KOPT-K1 (cell line): ENCODE measurements at regions not wholly inside any gene's neighbourhood (a gene's known extent, or its start where the extent isn't known, plus 50 kb on each side); places are given as distances from the start of the nearest gene placed in this dataset.

Experiments
- H3K27ac ChIP-seq: fragments of 200-600 bp; sonication (generic); 2 replicates; pipeline ENCODE4 v1.5.1; 2016; ENCODE audit warnings: antibody characterized with exemption, mild to moderate bottlenecking, low read depth, low read length; ENCODE audit not compliant: poor library complexity, severe bottlenecking
- H3K36me3 ChIP-seq: fragments of 200-600 bp; sonication (generic); 2 replicates; pipeline ENCODE4 v1.5.1; 2017; ENCODE audit warnings: antibody characterized with exemption, mild to moderate bottlenecking, low read length, moderate library complexity; ENCODE audit not compliant: insufficient read depth
- H3K9me3 ChIP-seq: fragments of 200-600 bp; sonication (generic); 2 replicates; pipeline ENCODE4 v1.5.1; 2017; ENCODE audit warnings: antibody characterized with exemption, low read length, mild to moderate bottlenecking; ENCODE audit not compliant: insufficient read depth, poor library complexity, severe bottlenecking

DNA sequence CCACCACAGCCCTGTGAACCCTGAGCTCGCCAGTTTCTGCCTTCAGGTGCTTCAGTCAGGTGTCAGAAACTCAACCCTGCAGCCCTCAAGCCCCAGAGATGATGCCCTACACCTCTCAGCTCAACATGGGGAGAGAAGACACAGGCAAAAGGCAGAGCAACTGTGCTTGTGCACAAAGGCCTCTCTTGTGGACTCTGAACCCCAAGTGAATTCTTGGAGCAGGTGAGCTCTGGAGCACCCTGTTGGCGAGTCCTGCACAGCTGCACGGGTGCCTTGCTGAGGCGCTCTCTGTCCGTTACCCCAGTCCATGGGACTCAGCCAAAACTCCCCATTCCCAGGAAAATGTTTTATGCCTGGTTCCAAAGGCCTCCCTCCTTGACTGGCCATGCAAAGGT lies 197.0 kb downstream of the KLF13 start:
- Histone ChIP-seq H3K9me3 (no peaks in the 10 kb centered on the region), H3K27ac (no peak overlapping the region), H3K36me3 (no peaks in the 10 kb centered on the region)

DNA sequence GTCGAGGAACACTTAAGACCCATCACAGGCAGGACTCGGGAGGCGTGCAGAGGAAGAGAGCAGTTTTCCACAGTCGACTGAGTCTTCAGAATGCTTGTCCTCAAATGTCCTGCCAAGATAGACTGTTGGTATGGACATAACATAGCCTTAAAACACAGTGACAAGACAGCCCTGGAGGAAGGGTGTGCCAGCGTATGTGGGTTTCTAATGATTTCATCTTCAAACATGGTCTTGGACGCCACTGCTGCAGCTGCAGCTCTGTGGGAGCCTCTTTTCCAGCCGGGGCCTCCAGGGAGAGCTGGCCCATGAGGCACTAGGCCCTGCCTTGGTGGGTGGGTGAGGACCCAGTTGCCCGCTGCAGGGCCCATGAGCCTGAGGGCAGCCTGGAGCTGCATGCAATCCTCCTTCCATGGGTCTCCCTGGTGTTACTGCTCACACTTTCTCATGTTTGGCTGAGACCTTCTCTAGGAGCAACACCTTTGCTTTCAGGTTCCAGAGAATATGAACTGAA lies 198.6 kb downstream of the KLF13 start:
- no peaks in the 10 kb centered on the region for H3K9me3 ChIP-seq
- H3K27ac ChIP-seq = no peak overlapping the region
- H3K36me3 ChIP-seq = no peaks in the 10 kb centered on the region

- H3K36me3 ChIP-seq = no peaks in the 10 kb centered on the region
These were observed 199.5 kb downstream of the KLF13 start for GRCh38 chr15:31525988-31526665.

GRCh38 chr15:31526916-31527690 lies 200.5 kb downstream of the KLF13 start:
- no peak overlapping the region for H3K27ac ChIP-seq
- H3K36me3 ChIP-seq = no peaks in the 10 kb centered on the region

More at GRCh38 chr15:31525988-31526665, 199.5 kb downstream of the KLF13 start:
- Histone ChIP-seq H3K9me3 (no peaks in the 10 kb centered on the region), H3K27ac (no peak overlapping the region)

DNA sequence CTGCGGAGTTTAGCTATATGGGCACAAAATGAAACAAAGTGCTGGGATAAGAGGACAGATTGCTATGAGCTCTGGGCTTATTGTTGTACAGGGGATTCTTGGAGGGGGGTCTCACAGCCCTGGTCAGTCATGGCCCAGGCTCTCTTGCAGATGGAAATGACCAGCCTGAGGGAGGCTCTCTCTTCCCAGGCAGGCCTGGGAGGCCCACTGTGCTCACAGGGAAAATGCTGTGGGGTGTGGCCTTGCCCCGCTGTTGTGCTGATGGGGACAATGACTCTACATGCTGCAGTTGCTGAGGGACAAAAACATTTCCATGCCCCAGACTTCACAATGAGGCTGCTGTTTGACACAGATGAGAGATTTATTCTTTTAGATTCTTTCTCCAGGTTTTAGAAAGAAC lies 202.2 kb downstream of the KLF13 start:
- Histone ChIP-seq H3K9me3 (no peaks in the 10 kb centered on the region), H3K27ac (no peak overlapping the region), H3K36me3 (no peaks in the 10 kb centered on the region)

More at GRCh38 chr15:31526916-31527690, 200.5 kb downstream of the KLF13 start:
- no peaks in the 10 kb centered on the region for H3K9me3 ChIP-seq

DNA sequence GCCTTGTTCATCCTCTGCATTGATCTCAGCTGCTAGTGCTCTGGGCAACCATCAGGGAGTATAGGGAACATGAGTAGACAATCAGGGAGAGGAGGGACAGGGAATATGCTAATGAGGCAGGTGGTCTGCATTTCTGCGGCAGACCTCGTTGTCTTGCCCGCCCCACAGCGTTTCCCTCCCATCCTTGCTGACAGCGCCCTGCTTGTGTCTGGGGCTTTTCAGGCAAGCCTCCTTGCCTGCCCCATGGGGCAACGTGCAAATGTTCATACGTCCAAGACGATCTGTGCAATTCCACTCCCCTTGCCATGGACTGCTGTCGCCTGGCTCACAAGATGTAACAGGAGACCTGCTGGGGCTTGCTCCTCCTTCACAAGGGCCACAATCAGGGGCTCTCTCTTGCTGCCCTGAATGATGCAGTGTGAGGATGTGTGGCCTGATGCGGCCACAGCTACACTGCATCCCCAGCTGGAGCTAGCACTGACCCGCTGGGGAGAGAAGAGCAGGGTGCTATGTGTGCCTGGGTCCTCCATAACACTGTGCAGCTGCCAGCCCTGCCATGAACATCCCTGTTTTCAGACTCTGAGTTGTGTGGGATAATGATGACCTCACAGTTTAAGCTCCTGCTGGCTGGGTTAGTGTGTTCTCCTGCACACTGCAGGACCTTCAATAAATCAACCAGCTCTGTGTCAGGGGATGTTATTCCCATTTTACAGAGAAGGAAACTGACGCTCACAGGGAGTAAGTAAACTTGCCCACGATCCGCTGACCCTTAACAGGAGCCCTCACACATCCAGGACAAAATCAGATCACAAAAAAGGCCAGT lies 211.3 kb downstream of the KLF13 start:
- Histone ChIP-seq H3K36me3 (no peaks in the 10 kb centered on the region), H3K27ac (no peak overlapping the region), H3K9me3 (no peaks in the 10 kb centered on the region)

- no peaks in the 10 kb centered on the region for H3K9me3 ChIP-seq
- H3K36me3 ChIP-seq = no peaks in the 10 kb centered on the region
- no peak overlapping the region for H3K27ac ChIP-seq
These were observed 214.0 kb downstream of the KLF13 start for GRCh38 chr15:31540633-31541032.

- Histone ChIP-seq H3K36me3 (no peaks in the 10 kb centered on the region), H3K27ac (no peak overlapping the region), H3K9me3 (no peaks in the 10 kb centered on the region)
These were observed 217.7 kb downstream of the KLF13 start for GRCh38 chr15:31544361-31544760.

GRCh38 chr15:31545257-31545656 lies 218.6 kb downstream of the KLF13 start:
- H3K27ac ChIP-seq = no peak overlapping the region
- no peaks in the 10 kb centered on the region for H3K9me3 ChIP-seq
- no peaks in the 10 kb centered on the region for H3K36me3 ChIP-seq

DNA sequence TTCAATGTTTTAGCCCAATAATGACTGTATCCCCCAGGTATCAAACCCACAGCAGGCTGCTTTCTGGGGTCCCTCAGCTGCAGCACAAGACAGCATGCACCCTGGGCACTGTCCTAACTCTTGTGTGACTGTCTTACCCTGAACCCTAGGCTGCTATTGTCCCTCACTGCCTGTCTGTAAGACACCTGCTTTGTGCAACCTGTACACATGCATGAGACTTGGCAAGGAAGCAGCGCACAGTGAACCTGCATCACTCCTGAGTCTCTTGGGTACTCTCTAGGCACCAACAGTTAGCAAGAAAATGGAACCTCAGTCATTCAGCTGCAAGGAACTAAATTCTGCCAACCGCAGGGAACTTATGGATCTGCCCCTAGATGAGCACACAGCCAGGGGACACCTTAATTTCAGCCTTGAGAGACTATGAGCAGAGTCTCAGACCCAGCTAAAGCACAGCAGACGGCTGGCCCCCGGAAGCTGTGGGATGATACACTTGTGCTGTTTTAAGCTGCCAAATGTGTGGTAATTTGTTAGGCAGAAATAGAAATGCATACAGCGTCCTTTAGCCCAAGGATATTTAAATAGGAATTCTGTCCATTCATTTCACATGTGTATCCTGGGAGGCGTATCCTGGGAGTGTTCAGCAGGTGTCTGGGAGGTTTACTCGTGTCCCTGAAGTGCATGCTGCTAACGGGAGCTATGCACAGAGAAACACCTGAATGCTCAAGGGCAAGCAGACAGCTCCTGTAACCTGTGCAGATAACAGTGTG lies 223.8 kb downstream of the KLF13 start:
- Histone ChIP-seq H3K9me3 (no peaks in the 10 kb centered on the region), H3K36me3 (no peaks in the 10 kb centered on the region), H3K27ac (no peak overlapping the region)

GRCh38 chr15:31551323-31551722 lies 224.7 kb downstream of the KLF13 start:
- no peak overlapping the region for H3K27ac ChIP-seq
- H3K9me3 ChIP-seq = no peaks in the 10 kb centered on the region
- H3K36me3 ChIP-seq = no peaks in the 10 kb centered on the region

GRCh38 chr15:31552482-31553099 lies 226.0 kb downstream of the KLF13 start:
- H3K27ac ChIP-seq = no peak overlapping the region
- no peaks in the 10 kb centered on the region for H3K36me3 ChIP-seq

DNA sequence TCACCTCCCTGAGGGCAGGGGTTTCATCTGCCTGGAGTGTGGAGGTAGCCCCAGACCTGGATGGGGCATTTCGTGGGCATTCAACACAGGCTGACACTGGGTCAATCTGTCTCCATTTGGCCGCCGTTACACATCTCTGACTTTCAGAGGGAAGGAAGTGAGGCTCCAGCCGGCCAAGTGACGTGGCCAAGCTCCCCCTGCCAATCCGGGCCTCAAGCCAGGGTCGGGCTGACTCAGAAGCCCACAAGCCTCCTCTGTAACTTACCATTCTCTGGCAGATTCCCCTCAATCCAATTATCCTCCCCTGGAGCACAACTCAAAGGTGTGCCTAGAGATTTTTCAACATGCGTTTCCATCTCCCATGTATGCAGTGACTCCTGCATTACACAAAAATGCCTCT lies 227.6 kb downstream of the KLF13 start:
- H3K9me3 ChIP-seq = no peaks in the 10 kb centered on the region
- H3K27ac ChIP-seq = no peak overlapping the region
- no peaks in the 10 kb centered on the region for H3K36me3 ChIP-seq

More at GRCh38 chr15:31552482-31553099, 226.0 kb downstream of the KLF13 start:
- H3K9me3 ChIP-seq = no peaks in the 10 kb centered on the region

- Histone ChIP-seq H3K36me3 (no peaks in the 10 kb centered on the region), H3K9me3 (no peaks in the 10 kb centered on the region), H3K27ac (no peak overlapping the region)
These were observed 228.4 kb downstream of the KLF13 start for GRCh38 chr15:31555022-31555421.
